ENCODE measurements at regions not wholly inside any gene's neighbourhood (a gene's known extent, or its start where the extent isn't known, plus 50 kb on each side); places are given as distances from the start of the nearest gene placed in this dataset.
"Not testable (repeated sequence)": the region's sequence is repeated elsewhere in the genome, so short reads cannot be mapped to it uniquely, and the experiment has no call there.

- DNase-seq (ENCODE audit: low read depth): not testable (repeated sequence)
Measured at GRCh38 chrY:11643549-11643948, 1057.5 kb upstream of the USP9Y start.

GRCh38 chrY:11668221-11668620 is 1032.8 kb upstream of the USP9Y start:
- peak; percentile 1 for DNase-seq (ENCODE audit: low read depth)

Data from LHCN-M2 (cell line).